ENCODE measurements at regions not wholly inside any gene's neighbourhood (a gene's known extent, or its start where the extent isn't known, plus 50 kb on each side); places are given as distances from the start of the nearest gene placed in this dataset.

DNA sequence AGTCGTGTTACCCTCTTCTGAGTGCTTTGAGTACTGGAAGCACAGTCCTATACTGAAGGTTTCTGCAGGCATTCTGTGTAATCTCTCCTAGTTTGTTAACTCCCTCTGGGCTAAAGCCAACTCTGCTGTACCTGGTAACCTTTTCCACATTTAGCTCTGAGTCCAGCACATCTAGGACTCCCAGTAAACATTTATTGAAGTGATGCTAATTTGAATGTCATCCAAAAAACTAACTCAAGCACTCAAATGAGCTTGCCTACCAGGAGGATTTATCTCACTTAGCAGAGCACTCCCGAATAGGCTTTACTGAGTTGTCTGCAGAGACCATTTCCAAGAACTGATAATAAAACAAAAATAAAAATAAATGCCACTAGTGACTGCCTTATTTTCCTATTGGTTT is 79.5 kb upstream of the NFIB start:
- CTCF ChIA-PET: no interaction called here
- POLR2A ChIA-PET: no interaction called here
- TF ChIP-seq, protein P1, sequence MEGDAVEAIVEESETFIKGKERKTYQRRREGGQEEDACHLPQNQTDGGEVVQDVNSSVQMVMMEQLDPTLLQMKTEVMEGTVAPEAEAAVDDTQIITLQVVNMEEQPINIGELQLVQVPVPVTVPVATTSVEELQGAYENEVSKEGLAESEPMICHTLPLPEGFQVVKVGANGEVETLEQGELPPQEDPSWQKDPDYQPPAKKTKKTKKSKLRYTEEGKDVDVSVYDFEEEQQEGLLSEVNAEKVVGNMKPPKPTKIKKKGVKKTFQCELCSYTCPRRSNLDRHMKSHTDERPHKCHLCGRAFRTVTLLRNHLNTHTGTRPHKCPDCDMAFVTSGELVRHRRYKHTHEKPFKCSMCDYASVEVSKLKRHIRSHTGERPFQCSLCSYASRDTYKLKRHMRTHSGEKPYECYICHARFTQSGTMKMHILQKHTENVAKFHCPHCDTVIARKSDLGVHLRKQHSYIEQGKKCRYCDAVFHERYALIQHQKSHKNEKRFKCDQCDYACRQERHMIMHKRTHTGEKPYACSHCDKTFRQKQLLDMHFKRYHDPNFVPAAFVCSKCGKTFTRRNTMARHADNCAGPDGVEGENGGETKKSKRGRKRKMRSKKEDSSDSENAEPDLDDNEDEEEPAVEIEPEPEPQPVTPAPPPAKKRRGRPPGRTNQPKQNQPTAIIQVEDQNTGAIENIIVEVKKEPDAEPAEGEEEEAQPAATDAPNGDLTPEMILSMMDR (IDR thresholded peaks at IDR 0.05; ENCODE audit: control extremely low read depth, extremely low read depth, low read depth, missing control alignments): no peak
- DNase-seq (ENCODE audit: extremely low spot score): no peak

DNA sequence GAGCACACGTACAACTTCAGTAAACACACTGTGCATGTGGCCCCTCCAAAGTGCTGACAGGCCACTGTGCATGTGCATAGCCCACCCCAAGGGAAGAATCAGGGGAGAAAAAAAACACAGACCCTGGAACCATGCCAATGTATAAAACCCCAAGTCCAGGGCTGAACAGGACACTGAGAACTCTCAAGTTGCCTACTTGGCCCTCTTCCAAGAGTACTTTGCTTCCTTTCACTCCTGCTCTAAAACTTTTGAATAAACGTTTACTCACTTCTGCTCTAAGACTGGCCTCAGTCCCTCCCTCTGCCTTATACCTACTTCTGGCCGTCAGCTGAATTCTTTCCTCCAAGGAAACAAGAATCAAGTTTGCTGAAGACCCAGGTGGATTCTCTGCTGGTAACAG is 77.7 kb upstream of the NFIB start:
- no peak for DNase-seq (ENCODE audit: extremely low spot score)
- ChIA-PET CTCF (no interaction called here), POLR2A (no interaction called here)
- TF ChIP-seq, protein P1 (IDR thresholded peaks at IDR 0.05; ENCODE audit: control extremely low read depth, extremely low read depth, low read depth, missing control alignments): no peak

DNA sequence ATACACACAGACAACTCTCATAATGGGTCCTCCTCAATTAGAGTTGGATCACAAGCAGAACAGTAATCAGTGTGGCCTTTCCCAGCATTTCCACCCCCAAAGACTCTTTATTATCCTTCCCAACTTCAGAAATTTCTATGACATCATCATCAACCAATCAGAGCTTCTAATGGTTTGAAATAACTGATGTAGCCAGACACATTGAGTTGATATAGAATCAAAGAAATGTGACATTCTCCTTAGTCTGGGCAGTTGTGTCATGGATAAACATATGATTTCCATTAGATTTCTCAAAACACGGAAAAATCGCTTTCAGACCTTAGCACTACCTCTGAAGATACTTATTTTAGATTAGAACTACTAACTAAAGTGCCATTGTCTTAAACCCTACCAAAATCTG is 75.7 kb upstream of the NFIB start:
- TF ChIP-seq, protein P1 (IDR thresholded peaks at IDR 0.05; ENCODE audit: control extremely low read depth, extremely low read depth, low read depth, missing control alignments): no peak
- CTCF ChIA-PET: no interaction called here
- POLR2A ChIA-PET: no interaction called here
- no peak for DNase-seq (ENCODE audit: extremely low spot score)

DNA sequence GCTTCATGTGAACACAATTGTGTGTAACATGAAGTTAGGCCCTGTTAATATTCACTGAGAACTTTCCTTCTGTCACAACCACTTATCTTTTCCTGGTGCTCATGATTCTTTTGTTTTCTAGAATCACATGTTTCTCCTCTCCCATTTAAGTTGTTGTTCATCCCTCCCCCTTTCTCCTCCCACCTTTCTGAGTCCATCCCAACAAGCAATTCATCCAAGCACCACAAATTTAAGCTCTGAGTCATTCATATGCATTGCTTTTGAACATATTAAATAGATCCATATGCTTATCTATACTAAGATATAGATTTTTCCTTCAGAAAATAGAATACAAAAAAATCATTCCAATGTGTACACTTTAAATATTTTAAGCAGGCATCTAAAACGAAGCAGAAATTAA is 75.2 kb upstream of the NFIB start:
- TF ChIP-seq, protein P1 (IDR thresholded peaks at IDR 0.05; ENCODE audit: control extremely low read depth, extremely low read depth, low read depth, missing control alignments): no peak
- DNase-seq (ENCODE audit: extremely low spot score): no peak
- ChIA-PET CTCF (interaction anchor here (0.9 to 1.5 kb wide), 2 partner anchors 9 to 20 kb away, joined by 3 read pairs; no protein-coding TSS in a partner anchor), POLR2A (no interaction called here)

DNA sequence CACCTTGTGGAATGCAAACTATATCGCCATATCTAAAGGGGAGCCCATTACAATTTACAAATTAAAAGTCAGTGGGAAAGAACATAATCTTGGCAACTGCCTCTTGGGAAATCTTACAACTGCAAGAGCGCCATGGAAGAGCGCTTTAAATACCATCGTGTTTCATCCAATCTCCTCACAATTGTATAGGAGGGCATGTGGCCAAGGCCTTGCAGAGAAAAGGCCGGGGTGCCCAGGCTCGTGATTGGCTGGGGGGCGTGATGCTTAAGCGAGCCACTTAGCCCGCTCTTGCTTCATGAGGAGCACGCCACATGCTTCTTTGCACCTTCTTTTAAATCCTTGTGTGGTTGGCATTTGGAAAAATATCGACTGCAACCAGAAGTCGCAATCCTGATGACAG is 69.8 kb upstream of the NFIB start:
- ChIA-PET POLR2A (no interaction called here), CTCF (interaction anchor here (1.3 kb wide), 1 partner anchor 30 kb away, joined by 4 read pairs; no protein-coding TSS in a partner anchor)
- TF ChIP-seq, protein P1 (IDR thresholded peaks at IDR 0.05; ENCODE audit: control extremely low read depth, extremely low read depth, low read depth, missing control alignments): no peak
- DNase-seq (ENCODE audit: extremely low spot score): no peak

DNA sequence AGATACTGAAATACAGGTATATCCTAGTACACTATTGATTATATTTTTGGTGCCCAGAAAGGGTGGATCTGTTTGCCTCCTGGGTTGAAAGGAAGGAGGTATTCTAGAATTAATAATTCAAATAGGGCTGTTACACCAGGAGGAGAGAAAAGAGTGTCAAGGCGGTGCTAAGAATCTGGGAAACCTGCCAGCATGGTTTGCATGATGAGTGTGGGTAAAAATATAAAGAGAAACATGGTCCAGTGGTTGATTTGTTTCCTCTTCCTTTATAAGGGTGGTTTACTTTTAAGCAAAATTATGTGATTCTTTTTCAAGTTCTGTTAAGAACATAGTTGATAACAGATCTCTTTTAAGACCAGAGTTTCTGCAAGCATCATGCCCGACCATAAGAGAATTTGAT is 69.4 kb upstream of the NFIB start:
- POLR2A ChIA-PET: no interaction called here
- TF ChIP-seq, protein P1 (IDR thresholded peaks at IDR 0.05; ENCODE audit: control extremely low read depth, extremely low read depth, low read depth, missing control alignments): no peak

More for the DNA sequence above, 69.4 kb upstream of the NFIB start:
- CTCF ChIA-PET: interaction anchor here (1.2 to 1.3 kb wide), 2 partner anchors 14 to 30 kb away, joined by 4 to 6 read pairs; no protein-coding TSS in a partner anchor
- DNase-seq (ENCODE audit: extremely low spot score): no peak
